GM19455 (cell line): ENCODE measurements at regions not wholly inside any gene's neighbourhood (a gene's known extent, or its start where the extent isn't known, plus 50 kb on each side); places are given as distances from the start of the nearest gene placed in this dataset.

Experiments used
- ATAC-seq: cut with Tn5 transposase; IDR thresholded peaks from one replicate; pipeline ENCODE4 v1.9.1; 2021; ENCODE audit not compliant: unreplicated experiment

- ATAC-seq, result no peak
Measured at GRCh38 chr1:212189352-212189738, 95.9 kb upstream of the PPP2R5A start.

GRCh38 chr1:212190169-212190568, 95.0 kb upstream of the PPP2R5A start:
- no peak for ATAC-seq

- ATAC-seq, result no peak
Measured at GRCh38 chr1:212192261-212192998, 92.8 kb upstream of the PPP2R5A start.

- ATAC-seq, result no peak
Measured at GRCh38 chr1:212196355-212196754, 88.9 kb upstream of the PPP2R5A start.

GRCh38 chr1:212201461-212201860, 83.7 kb upstream of the PPP2R5A start:
- no peak for ATAC-seq

GRCh38 chr1:212203630-212204029, 81.6 kb upstream of the PPP2R5A start:
- no peak for ATAC-seq

GRCh38 chr1:212205006-212205405, 80.2 kb upstream of the PPP2R5A start:
- no peak for ATAC-seq

- ATAC-seq, result no peak
Measured at GRCh38 chr1:212205843-212206242, 79.4 kb upstream of the PPP2R5A start.

- ATAC-seq, result no peak
Measured at GRCh38 chr1:212207118-212207517, 78.1 kb upstream of the PPP2R5A start.

- ATAC-seq, result no peak
Measured at GRCh38 chr1:212207822-212208520, 77.2 kb upstream of the PPP2R5A start.

GRCh38 chr1:212208978-212209644, 76.1 kb upstream of the PPP2R5A start:
- no peak for ATAC-seq

- no peak for ATAC-seq
Measured at GRCh38 chr1:212211371-212211770, 73.8 kb upstream of the PPP2R5A start.

GRCh38 chr1:212212343-212212742, 72.9 kb upstream of the PPP2R5A start:
- ATAC-seq, result no peak

GRCh38 chr1:212212906-212213305, 72.3 kb upstream of the PPP2R5A start:
- ATAC-seq, result no peak

GRCh38 chr1:212213784-212214183, 71.4 kb upstream of the PPP2R5A start:
- no peak for ATAC-seq

- no peak for ATAC-seq
Measured at GRCh38 chr1:212214325-212214724, 70.9 kb upstream of the PPP2R5A start.

GRCh38 chr1:212215910-212216309, 69.3 kb upstream of the PPP2R5A start:
- no peak for ATAC-seq

GRCh38 chr1:212217633-212218032, 67.6 kb upstream of the PPP2R5A start:
- ATAC-seq, result no peak

GRCh38 chr1:212218065-212218464, 67.1 kb upstream of the PPP2R5A start:
- no peak for ATAC-seq

GRCh38 chr1:212218911-212219310, 66.3 kb upstream of the PPP2R5A start:
- ATAC-seq, result peak; percentile 85

GRCh38 chr1:212219679-212220463, 65.3 kb upstream of the PPP2R5A start:
- ATAC-seq, result no peak
